ENCODE measurements at regions not wholly inside any gene's neighbourhood (a gene's known extent, or its start where the extent isn't known, plus 50 kb on each side); places are given as distances from the start of the nearest gene placed in this dataset.

DNA sequence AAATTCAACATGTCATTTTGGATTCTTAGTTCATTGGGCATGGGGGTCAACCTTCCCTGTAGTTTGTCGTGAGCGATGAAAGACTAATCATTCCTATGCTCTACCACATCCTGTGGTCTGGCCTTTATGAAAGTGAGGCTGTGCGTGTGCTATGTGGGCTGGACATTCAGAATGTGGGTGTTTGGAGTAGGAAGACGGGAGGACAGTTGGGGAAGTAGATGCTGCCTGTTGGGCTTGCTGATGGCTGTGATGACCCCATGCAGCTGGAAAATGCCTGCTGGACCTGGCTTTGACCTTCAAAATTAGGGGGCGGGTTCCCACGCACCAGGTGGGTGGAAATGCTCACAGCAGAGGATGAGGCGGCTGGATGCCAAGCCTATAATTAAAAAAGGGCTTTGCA lies 90.9 kb upstream of the MKI67 start:
- peaks cover 34% of the 10 kb centered on the region for H3K4me1 Mint-ChIP-seq
- no peak overlapping the region for H3K4me3 Mint-ChIP-seq
- H3K27me3 Mint-ChIP-seq (ENCODE audit: low read depth), result peaks cover 7% of the 10 kb centered on the region
- H3K27ac Mint-ChIP-seq (ENCODE audit: unreplicated experiment), result no peak overlapping the region
- no peak for DNase-seq (ENCODE audit: low read depth, low spot score)
- H3K36me3 Mint-ChIP-seq (ENCODE audit: low read depth), result no peaks in the 10 kb centered on the region
- TF ChIP-seq CTCF (conservative IDR thresholded peaks at IDR 0.05), result no peak
- no peaks in the 10 kb centered on the region for H3K9me3 Mint-ChIP-seq

GRCh38 chr10:128218161-128218560 lies 91.9 kb upstream of the MKI67 start:
- Mint-ChIP-seq H3K27ac (ENCODE audit: unreplicated experiment) (no peak overlapping the region), H3K27me3 (ENCODE audit: low read depth) (peaks cover 2% of the 10 kb centered on the region)
- TF ChIP-seq CTCF (conservative IDR thresholded peaks at IDR 0.05), result no peak

GRCh38 chr10:128219295-128219694 lies 93.1 kb upstream of the MKI67 start:
- peaks cover 24% of the 10 kb centered on the region for H3K4me1 Mint-ChIP-seq
- no peaks in the 10 kb centered on the region for H3K36me3 Mint-ChIP-seq (ENCODE audit: low read depth)
- TF ChIP-seq CTCF (conservative IDR thresholded peaks at IDR 0.05), result no peak
- H3K4me3 Mint-ChIP-seq, result no peak overlapping the region
- H3K27me3 Mint-ChIP-seq (ENCODE audit: low read depth), result peaks cover 2% of the 10 kb centered on the region
- no peak for DNase-seq (ENCODE audit: low read depth, low spot score)
- no peaks in the 10 kb centered on the region for H3K9me3 Mint-ChIP-seq
- no peak overlapping the region for H3K27ac Mint-ChIP-seq (ENCODE audit: unreplicated experiment)

More at GRCh38 chr10:128218161-128218560, 91.9 kb upstream of the MKI67 start:
- H3K36me3 Mint-ChIP-seq (ENCODE audit: low read depth), result no peaks in the 10 kb centered on the region
- no peak for DNase-seq (ENCODE audit: low read depth, low spot score)
- H3K4me1 Mint-ChIP-seq, result peaks cover 28% of the 10 kb centered on the region
- no peak overlapping the region for H3K4me3 Mint-ChIP-seq
- no peaks in the 10 kb centered on the region for H3K9me3 Mint-ChIP-seq

DNA sequence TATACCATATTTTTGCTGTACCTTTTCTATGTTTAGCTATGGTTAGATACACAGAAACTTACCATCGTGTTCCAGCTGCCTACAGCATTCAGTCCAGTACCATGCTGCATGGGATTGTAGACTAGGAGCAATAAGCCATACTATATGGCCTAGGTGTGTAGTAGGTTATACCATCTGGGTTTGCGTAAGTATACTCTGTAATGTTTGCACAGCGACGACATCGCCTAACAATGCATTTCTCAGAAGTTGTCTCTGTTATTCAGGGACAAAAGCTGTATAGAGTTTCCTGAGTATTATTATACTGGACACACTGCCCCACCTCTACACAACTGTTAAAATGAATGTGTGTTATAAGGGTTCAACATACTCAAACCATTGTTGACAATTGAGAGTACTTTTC lies 93.8 kb upstream of the MKI67 start:
- DNase-seq (ENCODE audit: low read depth, low spot score), result no peak
- Mint-ChIP-seq H3K27me3 (ENCODE audit: low read depth) (peaks cover 2% of the 10 kb centered on the region), H3K9me3 (no peaks in the 10 kb centered on the region), H3K4me1 (peaks cover 17% of the 10 kb centered on the region), H3K27ac (ENCODE audit: unreplicated experiment) (no peak overlapping the region), H3K36me3 (ENCODE audit: low read depth) (no peaks in the 10 kb centered on the region), H3K4me3 (no peak overlapping the region)
- no peak for TF ChIP-seq CTCF (conservative IDR thresholded peaks at IDR 0.05)

DNA sequence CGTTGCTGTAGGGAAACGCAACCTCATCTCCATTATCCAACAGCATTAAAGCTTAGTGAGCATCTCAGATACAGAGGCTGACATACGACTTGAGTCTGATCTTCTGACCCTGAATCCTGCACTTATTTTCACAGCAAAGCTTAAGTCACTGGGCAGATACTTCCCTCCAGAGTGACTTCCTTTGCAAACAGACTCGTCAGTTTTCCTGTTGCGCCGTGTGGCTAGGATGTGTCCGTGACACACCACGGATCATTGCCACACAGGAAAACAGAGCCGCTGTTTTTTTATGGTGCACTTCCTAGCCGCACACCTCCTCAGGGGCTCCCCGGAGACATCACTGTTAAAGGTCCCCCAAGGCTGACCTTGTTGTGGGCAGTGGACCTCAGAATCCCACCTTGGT lies 94.9 kb upstream of the MKI67 start:
- no peak overlapping the region for H3K4me3 Mint-ChIP-seq
- DNase-seq (ENCODE audit: low read depth, low spot score), result no peak
- H3K27ac Mint-ChIP-seq (ENCODE audit: unreplicated experiment), result no peak overlapping the region
- H3K4me1 Mint-ChIP-seq, result peaks cover 10% of the 10 kb centered on the region
- H3K36me3 Mint-ChIP-seq (ENCODE audit: low read depth), result no peaks in the 10 kb centered on the region
- H3K9me3 Mint-ChIP-seq, result no peaks in the 10 kb centered on the region
- no peak for TF ChIP-seq CTCF (conservative IDR thresholded peaks at IDR 0.05)
- H3K27me3 Mint-ChIP-seq (ENCODE audit: low read depth), result peaks cover 8% of the 10 kb centered on the region

GRCh38 chr10:128221807-128222206 lies 95.6 kb upstream of the MKI67 start:
- no peaks in the 10 kb centered on the region for H3K36me3 Mint-ChIP-seq (ENCODE audit: low read depth)
- peaks cover 15% of the 10 kb centered on the region for H3K27me3 Mint-ChIP-seq (ENCODE audit: low read depth)
- TF ChIP-seq CTCF (conservative IDR thresholded peaks at IDR 0.05), result no peak
- no peak for DNase-seq (ENCODE audit: low read depth, low spot score)
- H3K9me3 Mint-ChIP-seq, result no peaks in the 10 kb centered on the region
- no peak overlapping the region for H3K27ac Mint-ChIP-seq (ENCODE audit: unreplicated experiment)
- H3K4me1 Mint-ChIP-seq, result peaks cover 10% of the 10 kb centered on the region
- H3K4me3 Mint-ChIP-seq, result no peak overlapping the region

Measured in neural crest cell (in vitro differentiated cells).